SK-N-SH (cell line): ENCODE measurements at regions not wholly inside any gene's neighbourhood (a gene's known extent, or its start where the extent isn't known, plus 50 kb on each side); places are given as distances from the start of the nearest gene placed in this dataset.

Source experiments
- CTCF ChIA-PET: fragments of 300-600, 350-600 bp; formaldehyde crosslinking; extraction: SDS; loops from one replicate; lab custom pipeline; 2021; lab: Yijun Ruan, JAX
- POLR2A ChIA-PET: fragments of 350-600 bp; sonication (Branson Sonifier 250); formaldehyde crosslinking; extraction: SDS; loops from one replicate; lab custom pipeline; 2020; ENCODE audit warnings: antibody characterized with exemption, inconsistent platforms; lab: Yijun Ruan, JAX
- DNase-seq: peaks from one replicate; pipeline ENCODE4 v3.0.0; 2012
- H2AFZ ChIP-seq: fragments of 200-600 bp; sonication (generic); 2 replicates; pipeline ENCODE4 v1.8.1; 2016; ENCODE audit warnings: antibody characterized with exemption, mild to moderate bottlenecking, low read depth
- H3F3A ChIP-seq: fragments of 200-600 bp; sonication (generic); replicated peaks from 2 replicates; pipeline ENCODE3; 2016; ENCODE audit warnings: antibody characterized with exemption, mild to moderate bottlenecking; ENCODE audit not compliant: insufficient read depth
- H3K27ac ChIP-seq, 2 experiments: fragments of 200-500 bp in 1 of 2; fragments of 200-600 bp in 1 of 2; sonication (Bioruptor generic) in 1 of 2; sonication (generic), shearing (Covaris generic) in 1 of 2; 2 replicates each; pipeline versions ENCODE4 v1.5.1 to v1.6.1; 2014 to 2016; ENCODE audit warnings: low read depth in 2 of 2, inconsistent platforms in 1 of 2, low read length in 1 of 2, mild to moderate bottlenecking in 1 of 2, mixed read lengths in 1 of 2
- H3K27me3 ChIP-seq: fragments of 200-600 bp; sonication (generic), shearing (Covaris generic); 2 replicates; pipeline ENCODE4 v1.6.1; 2016; ENCODE audit warnings: mixed run types; ENCODE audit not compliant: insufficient read depth
- H3K36me3 ChIP-seq, 2 experiments: fragments of 200-500 bp in 1 of 2; fragments of 200-600 bp in 1 of 2; sonication (Bioruptor generic) in 1 of 2; sonication (generic) in 1 of 2; replicated peaks in 1 of 2; 2 replicates each; pipeline versions ENCODE3 to v1.5.1; 2014 to 2016; ENCODE audit warnings: low read length in 1 of 2, mild to moderate bottlenecking in 1 of 2; ENCODE audit not compliant: insufficient read depth in 2 of 2, control insufficient read depth in 1 of 2
- H3K4me1 ChIP-seq, 2 experiments: fragments of 200-500 bp in 1 of 2; fragments of 200-600 bp in 1 of 2; sonication (Bioruptor generic) in 1 of 2; sonication (generic), shearing (Covaris generic) in 1 of 2; 2 replicates each; pipeline versions ENCODE4 v1.5.1 to v1.6.1; 2014 to 2016; ENCODE audit warnings: low read depth in 1 of 2, low read length in 1 of 2, mixed run types in 1 of 2; ENCODE audit not compliant: insufficient read depth in 2 of 2, control insufficient read depth in 1 of 2
- H3K4me2 ChIP-seq: fragments of 200-600 bp; sonication (generic), shearing (Covaris generic); 2 replicates; pipeline ENCODE4 v1.6.1; 2017; ENCODE audit warnings: mixed run types
- H3K4me3 ChIP-seq, 2 experiments: fragments of 200-500 bp in 1 of 2; fragments of 200-600 bp in 1 of 2; sonication (Bioruptor generic) in 1 of 2; sonication (generic), shearing (Covaris generic) in 1 of 2; 2 replicates each; pipeline versions ENCODE4 v1.5.1 to v1.8.1; 2014 to 2016; ENCODE audit warnings: low read depth in 2 of 2, inconsistent platforms in 1 of 2, low read length in 1 of 2, mild to moderate bottlenecking in 1 of 2, mixed read lengths in 1 of 2, moderate library complexity in 1 of 2
- H3K79me2 ChIP-seq: fragments of 200-600 bp; sonication (generic); 2 replicates; pipeline ENCODE4 v1.8.1; 2017; ENCODE audit warnings: mild to moderate bottlenecking; ENCODE audit not compliant: insufficient read depth
- H3K9ac ChIP-seq: fragments of 200-600 bp; sonication (generic); 2 replicates; pipeline ENCODE4 v1.6.1; 2017; ENCODE audit warnings: mixed run types
- H3K9me2 ChIP-seq: fragments of 200-600 bp; sonication (generic); 2 replicates; pipeline ENCODE4 v1.6.1; 2017; ENCODE audit warnings: mixed run types
- H3K9me3 ChIP-seq: fragments of 200-600 bp; sonication (generic); 2 replicates; pipeline ENCODE4 v1.6.1; 2017; ENCODE audit warnings: mixed run types, mild to moderate bottlenecking, moderate library complexity
- H4K20me1 ChIP-seq: fragments of 200-600 bp; sonication (generic); 2 replicates; pipeline ENCODE4 v1.6.1; 2017; ENCODE audit warnings: mild to moderate bottlenecking, mixed run types; ENCODE audit not compliant: insufficient read depth
- CHD2 ChIP-seq: fragments of 150-350 bp; IDR thresholded peaks from 2 replicates; pipeline ENCODE4 v1.6.1; 2018; ENCODE audit warnings: low read length; ENCODE audit not compliant: partially characterized antibody
- CTCF ChIP-seq: fragments of 200-600 bp; sonication (generic); IDR thresholded peaks from 2 replicates; pipeline ENCODE4 v1.6.1; 2017; ENCODE audit warnings: antibody characterized with exemption, mild to moderate bottlenecking, moderate library complexity
- ELF1 ChIP-seq: IDR thresholded peaks from 2 replicates; pipeline ENCODE4 v1.4.0; 2012
- FOSL2 ChIP-seq: IDR thresholded peaks from 2 replicates; pipeline ENCODE4 v1.4.0; 2012; ENCODE audit warnings: low read depth, mild to moderate bottlenecking, moderate library complexity, borderline replicate concordance
- FOXM1 ChIP-seq: IDR thresholded peaks from 2 replicates; pipeline ENCODE4 v1.4.0; 2012; ENCODE audit warnings: low read depth, mild to moderate bottlenecking
- GABPA ChIP-seq: IDR thresholded peaks from 2 replicates; pipeline ENCODE4 v1.4.0; 2012; ENCODE audit warnings: low read depth, mild to moderate bottlenecking
- IRF3 ChIP-seq: fragments of 150-350 bp; IDR thresholded peaks from 2 replicates; pipeline ENCODE4 v1.6.1; 2016; ENCODE audit warnings: mild to moderate bottlenecking, low read depth, low read length
- MAX ChIP-seq: IDR thresholded peaks from 2 replicates; pipeline ENCODE4 v1.4.0; 2012; ENCODE audit warnings: low read depth
- MEF2A ChIP-seq: IDR thresholded peaks from 2 replicates; pipeline ENCODE4 v1.4.0; 2012; ENCODE audit warnings: low read depth, borderline replicate concordance
- MXI1 ChIP-seq: IDR thresholded peaks from 2 replicates; pipeline ENCODE4 v1.6.1; 2012; ENCODE audit warnings: mild to moderate bottlenecking, low read depth, low read length, improper control_type of control experiment
- NFIC ChIP-seq: IDR thresholded peaks from 2 replicates; pipeline ENCODE4 v1.4.0; 2012; ENCODE audit warnings: borderline replicate concordance
- PBX3 ChIP-seq: IDR thresholded peaks from 2 replicates; pipeline ENCODE4; 2012
- POLR2AphosphoS5 ChIP-seq: IDR thresholded peaks from 2 replicates; pipeline ENCODE4 v1.6.1; 2012; ENCODE audit warnings: low read depth, low read length
- RAD21 ChIP-seq: IDR thresholded peaks from 2 replicates; pipeline ENCODE4 v1.6.1; 2012; ENCODE audit warnings: mild to moderate bottlenecking, low read length
- RXRA ChIP-seq: IDR thresholded peaks from 2 replicates; pipeline ENCODE4 v1.4.0; 2012; ENCODE audit warnings: low read depth, mild to moderate bottlenecking, borderline replicate concordance
- SIN3A ChIP-seq: IDR thresholded peaks from 2 replicates; pipeline ENCODE4 v1.6.1; 2012; ENCODE audit warnings: low read depth, mild to moderate bottlenecking, low read length, moderate library complexity, borderline replicate concordance
- SMC3 ChIP-seq: IDR thresholded peaks from 2 replicates; pipeline ENCODE4 v1.6.1; 2012; ENCODE audit warnings: low read depth, low read length, improper control_type of control experiment
- USF2 ChIP-seq: fragments of 150-350 bp; IDR thresholded peaks from 2 replicates; pipeline ENCODE4 v1.6.1; 2017; ENCODE audit warnings: antibody characterized with exemption, low read length, low read depth, borderline replicate concordance
- YY1 ChIP-seq: IDR thresholded peaks from 2 replicates; pipeline ENCODE4 v1.4.0; 2012; ENCODE audit warnings: low read depth, mild to moderate bottlenecking
- ZBTB33 ChIP-seq: IDR thresholded peaks from 2 replicates; pipeline ENCODE4 v1.4.0; 2012; ENCODE audit warnings: low read depth, borderline replicate concordance
- WGBS: methylation state at CpG from one replicate; pipeline ENCODE4 v1.1.6; 2017; ENCODE audit warnings: low lambda C conversion rate; 5-methylcytosine and 5-hydroxymethylcytosine counted together
- TF ChIP-seq, protein P1 (sequence below): IDR thresholded peaks from 2 replicates; pipeline ENCODE4 v1.6.1; 2012; ENCODE audit warnings: mild to moderate bottlenecking, low read depth, low read length, moderate library complexity

DNA sequence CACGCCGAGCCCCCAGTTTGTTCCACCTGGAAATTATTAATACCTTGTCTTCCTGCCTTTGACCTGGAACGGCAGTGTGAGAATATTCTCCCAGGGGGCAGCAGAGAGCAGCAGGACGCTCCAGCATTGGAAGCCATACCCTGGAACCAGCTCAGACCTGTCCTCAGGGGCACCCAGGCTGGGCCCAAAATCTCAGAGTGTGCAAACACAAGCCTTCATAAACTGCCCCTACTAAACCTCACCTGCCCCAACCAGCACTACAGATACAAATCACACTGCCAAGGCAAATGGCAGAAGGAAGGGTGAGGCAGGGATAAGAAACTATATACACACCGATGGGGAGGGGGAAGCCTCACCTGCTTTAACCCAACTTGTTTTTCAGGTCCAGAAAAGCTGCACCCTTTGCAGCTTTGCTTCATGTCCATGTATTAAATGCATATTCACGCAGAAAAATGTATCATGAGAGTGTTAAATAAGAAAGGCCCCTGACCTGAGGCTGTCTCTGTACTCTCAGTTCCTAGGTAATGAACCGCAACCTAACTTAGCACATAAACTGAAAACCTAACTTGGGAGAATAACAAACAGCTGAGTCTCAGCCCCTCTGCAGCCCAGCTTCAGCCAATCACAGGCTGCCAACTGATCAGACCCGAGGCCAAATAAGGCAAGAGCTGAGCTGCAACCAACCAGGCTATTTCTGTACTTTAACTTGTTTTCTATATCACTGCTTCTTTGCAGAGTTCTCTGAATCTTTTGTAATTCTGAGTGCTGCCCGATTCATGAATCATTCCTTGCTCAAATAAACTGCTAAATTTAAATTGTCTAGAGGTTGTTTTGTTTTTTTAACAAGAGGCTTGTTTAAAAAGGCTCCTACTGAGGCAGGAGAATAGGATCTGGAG, 130.1 kb downstream of the SPTSSA start:
- H3K9me2 ChIP-seq = no peaks in the 10 kb centered on the region
- H3K36me3 ChIP-seq = no peaks in the 10 kb centered on the region
- H3K4me3 ChIP-seq = no peak overlapping the region
- 36% methylated on average over 9 of the region's 9 CpGs for WGBS
- H3K27me3 ChIP-seq = no peaks in the 10 kb centered on the region
- no peaks in the 10 kb centered on the region for H3F3A ChIP-seq
- no peaks in the 10 kb centered on the region for H3K9me3 ChIP-seq
- H3K4me1 ChIP-seq = peaks cover 0 to 2% of the 10 kb centered on the region in 2 experiments; a peak in 1 of 4 replicates
- no peak overlapping the region for H3K9ac ChIP-seq
- ChIA-PET POLR2A (no interaction called here), CTCF (interaction anchor here (0.5 to 6.1 kb wide), 46 partner anchors 9 to 1739 kb away, joined by 3 to 70 read pairs (median 4); no protein-coding TSS in a partner anchor)
- peak; percentile 68 for DNase-seq
- H3K27ac ChIP-seq = no peak overlapping the region
- H4K20me1 ChIP-seq = no peaks in the 10 kb centered on the region
- H3K79me2 ChIP-seq = no peaks in the 10 kb centered on the region
- no peak overlapping the region for H3K4me2 ChIP-seq
- H2AFZ ChIP-seq = no peak overlapping the region; the same call in 1 of the 2 replicates
- TF ChIP-seq FOXM1 (no peak), PBX3 (no peak), GABPA (no peak), ELF1 (no peak), SIN3A (no peak), MXI1 (no peak), FOSL2 (no peak), SMC3 (peak; percentile 85), MEF2A (no peak), NFIC (no peak), IRF3 (no peak), MAX (no peak), USF2 (no peak), RXRA (no peak), CTCF (peak; percentile 86), RAD21 (peak; percentile 81), POLR2AphosphoS5 (no peak), YY1 (no peak), CHD2 (no peak), ZBTB33 (no peak)
- TF ChIP-seq, protein P1, sequence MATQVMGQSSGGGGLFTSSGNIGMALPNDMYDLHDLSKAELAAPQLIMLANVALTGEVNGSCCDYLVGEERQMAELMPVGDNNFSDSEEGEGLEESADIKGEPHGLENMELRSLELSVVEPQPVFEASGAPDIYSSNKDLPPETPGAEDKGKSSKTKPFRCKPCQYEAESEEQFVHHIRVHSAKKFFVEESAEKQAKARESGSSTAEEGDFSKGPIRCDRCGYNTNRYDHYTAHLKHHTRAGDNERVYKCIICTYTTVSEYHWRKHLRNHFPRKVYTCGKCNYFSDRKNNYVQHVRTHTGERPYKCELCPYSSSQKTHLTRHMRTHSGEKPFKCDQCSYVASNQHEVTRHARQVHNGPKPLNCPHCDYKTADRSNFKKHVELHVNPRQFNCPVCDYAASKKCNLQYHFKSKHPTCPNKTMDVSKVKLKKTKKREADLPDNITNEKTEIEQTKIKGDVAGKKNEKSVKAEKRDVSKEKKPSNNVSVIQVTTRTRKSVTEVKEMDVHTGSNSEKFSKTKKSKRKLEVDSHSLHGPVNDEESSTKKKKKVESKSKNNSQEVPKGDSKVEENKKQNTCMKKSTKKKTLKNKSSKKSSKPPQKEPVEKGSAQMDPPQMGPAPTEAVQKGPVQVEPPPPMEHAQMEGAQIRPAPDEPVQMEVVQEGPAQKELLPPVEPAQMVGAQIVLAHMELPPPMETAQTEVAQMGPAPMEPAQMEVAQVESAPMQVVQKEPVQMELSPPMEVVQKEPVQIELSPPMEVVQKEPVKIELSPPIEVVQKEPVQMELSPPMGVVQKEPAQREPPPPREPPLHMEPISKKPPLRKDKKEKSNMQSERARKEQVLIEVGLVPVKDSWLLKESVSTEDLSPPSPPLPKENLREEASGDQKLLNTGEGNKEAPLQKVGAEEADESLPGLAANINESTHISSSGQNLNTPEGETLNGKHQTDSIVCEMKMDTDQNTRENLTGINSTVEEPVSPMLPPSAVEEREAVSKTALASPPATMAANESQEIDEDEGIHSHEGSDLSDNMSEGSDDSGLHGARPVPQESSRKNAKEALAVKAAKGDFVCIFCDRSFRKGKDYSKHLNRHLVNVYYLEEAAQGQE = no peak
